CD8-positive, alpha-beta memory T cell (primary cell): ENCODE measurements at regions not wholly inside any gene's neighbourhood (a gene's known extent, or its start where the extent isn't known, plus 50 kb on each side); places are given as distances from the start of the nearest gene placed in this dataset.
A peak's percentile ranks its signal among the peaks of the same experiment; 100 is the strongest.

ENCODE experiments used
- CTCF ChIA-PET: fragments of 350-600 bp; sonication (Branson Sonifier 250); formaldehyde crosslinking; loops from one replicate; lab custom pipeline; 2021; ENCODE audit warnings: antibody characterized with exemption; lab: Charles Lee
- POLR2A ChIA-PET: fragments of 350-600 bp; sonication (Branson Sonifier 250); formaldehyde crosslinking; loops from one replicate; lab custom pipeline; 2021; ENCODE audit warnings: antibody characterized with exemption; lab: Charles Lee
- DNase-seq, 5 donors: peaks; one replicate each; pipeline versions ENCODE4 v3.0.0 to v3.0.0-alpha.2; 2020 to 2022; ENCODE audit warnings: mixed read lengths in 1 of 5
- H3K27ac ChIP-seq: one replicate; pipeline ENCODE4 v1.7.0; 2013; ENCODE audit warnings: low read depth, mild to moderate bottlenecking, low read length, moderate library complexity
- H3K27me3 ChIP-seq: 2 replicates; pipeline ENCODE4 v1.7.0; 2013; ENCODE audit warnings: low read length, mild to moderate bottlenecking; ENCODE audit not compliant: insufficient read depth, poor library complexity, severe bottlenecking
- H3K36me3 ChIP-seq: 2 replicates; pipeline ENCODE4 v1.7.0; 2013; ENCODE audit warnings: mild to moderate bottlenecking, low read length, moderate library complexity; ENCODE audit not compliant: insufficient read depth
- H3K4me1 ChIP-seq: 2 replicates; pipeline ENCODE4 v1.7.0; 2013; ENCODE audit warnings: mild to moderate bottlenecking, low read length, moderate library complexity; ENCODE audit not compliant: insufficient read depth
- H3K4me3 ChIP-seq: 2 replicates; pipeline ENCODE4 v1.7.0; 2013; ENCODE audit warnings: mild to moderate bottlenecking, low read length
- H3K9me3 ChIP-seq: 2 replicates; pipeline ENCODE4 v1.7.0; 2013; ENCODE audit warnings: mild to moderate bottlenecking, low read length
- H3K27ac Mint-ChIP-seq, 8 donors: one replicate each; pipeline ENCODE4 v1.8.0; 2020 to 2021; ENCODE audit warnings: mixed read lengths in 8 of 8, mild to moderate bottlenecking in 6 of 8, inconsistent platforms in 3 of 8, moderate library complexity in 3 of 8
- H3K27me3 Mint-ChIP-seq, 2 donors: one replicate each; pipeline ENCODE4 v1.8.0; 2020 to 2021; ENCODE audit warnings: mixed read lengths in 2 of 2, mild to moderate bottlenecking in 1 of 2, moderate library complexity in 1 of 2
- H3K36me3 Mint-ChIP-seq, 3 donors: one replicate each; pipeline ENCODE4 v1.8.0; 2020 to 2021; ENCODE audit warnings: mixed read lengths in 3 of 3, inconsistent platforms in 1 of 3, mild to moderate bottlenecking in 1 of 3
- H3K4me1 Mint-ChIP-seq, 3 donors: one replicate each; pipeline ENCODE4 v1.8.0; 2020 to 2021; ENCODE audit warnings: mixed read lengths in 3 of 3, inconsistent platforms in 1 of 3, mild to moderate bottlenecking in 1 of 3
- H3K4me3 Mint-ChIP-seq, 7 donors: one replicate each; pipeline ENCODE4 v1.8.0; 2020 to 2021; ENCODE audit warnings: mixed read lengths in 7 of 7, mild to moderate bottlenecking in 6 of 7, moderate library complexity in 4 of 7, inconsistent platforms in 2 of 7
- H3K9me3 Mint-ChIP-seq, 5 donors: one replicate each; pipeline ENCODE4 v1.8.0; 2020 to 2022; ENCODE audit warnings: mixed read lengths in 5 of 5, mild to moderate bottlenecking in 3 of 5, moderate library complexity in 2 of 5, inconsistent platforms in 1 of 5

- CTCF ChIA-PET: no interaction called here
- H3K27ac ChIP-seq: no peak overlapping the region
- H3K27me3 ChIP-seq: no peaks in the 10 kb centered on the region
- Mint-ChIP-seq H3K27ac (no peak overlapping the region), H3K27me3 (peaks cover 12 to 59% of the 10 kb centered on the region in 2 donors), H3K4me3 (no peak overlapping the region), H3K36me3 (no peaks in the 10 kb centered on the region), H3K4me1 (no peaks in the 10 kb centered on the region), H3K9me3 (no peaks in the 10 kb centered on the region)
- DNase-seq: no peak
- no peaks in the 10 kb centered on the region for H3K36me3 ChIP-seq
- POLR2A ChIA-PET: no interaction called here
- no peaks in the 10 kb centered on the region for H3K4me1 ChIP-seq
- no peaks in the 10 kb centered on the region for H3K9me3 ChIP-seq
- H3K4me3 ChIP-seq: no peak overlapping the region
Measured at GRCh38 chr19:29370276-29370675, 155.5 kb upstream of the VSTM2B start.

- CTCF ChIA-PET: no interaction called here
- Histone ChIP-seq H3K36me3 (no peaks in the 10 kb centered on the region), H3K27me3 (no peaks in the 10 kb centered on the region), H3K4me3 (no peak overlapping the region), H3K4me1 (no peaks in the 10 kb centered on the region), H3K27ac (no peak overlapping the region), H3K9me3 (no peaks in the 10 kb centered on the region)
- Mint-ChIP-seq H3K9me3 (no peaks in the 10 kb centered on the region), H3K27ac (no peak overlapping the region), H3K4me3 (no peak overlapping the region), H3K27me3 (peaks cover 12 to 57% of the 10 kb centered on the region in 2 donors), H3K36me3 (no peaks in the 10 kb centered on the region), H3K4me1 (no peaks in the 10 kb centered on the region)
- POLR2A ChIA-PET: no interaction called here
- DNase-seq: no peak
Measured at GRCh38 chr19:29371251-29372090, 154.3 kb upstream of the VSTM2B start.

GRCh38 chr19:29372091-29372415, 153.7 kb upstream of the VSTM2B start:
- H3K4me3 Mint-ChIP-seq: no peak overlapping the region
- Histone ChIP-seq H3K27me3 (no peaks in the 10 kb centered on the region), H3K4me1 (no peaks in the 10 kb centered on the region), H3K27ac (no peak overlapping the region), H3K36me3 (no peaks in the 10 kb centered on the region), H3K9me3 (no peaks in the 10 kb centered on the region), H3K4me3 (no peak overlapping the region)
- no peaks in the 10 kb centered on the region for H3K36me3 Mint-ChIP-seq
- peaks cover 12 to 53% of the 10 kb centered on the region in 2 donors for H3K27me3 Mint-ChIP-seq
- no peak overlapping the region for H3K27ac Mint-ChIP-seq
- POLR2A ChIA-PET: no interaction called here
- no peaks in the 10 kb centered on the region for H3K4me1 Mint-ChIP-seq
- no peaks in the 10 kb centered on the region for H3K9me3 Mint-ChIP-seq
- CTCF ChIA-PET: no interaction called here
- no peak for DNase-seq

DNA sequence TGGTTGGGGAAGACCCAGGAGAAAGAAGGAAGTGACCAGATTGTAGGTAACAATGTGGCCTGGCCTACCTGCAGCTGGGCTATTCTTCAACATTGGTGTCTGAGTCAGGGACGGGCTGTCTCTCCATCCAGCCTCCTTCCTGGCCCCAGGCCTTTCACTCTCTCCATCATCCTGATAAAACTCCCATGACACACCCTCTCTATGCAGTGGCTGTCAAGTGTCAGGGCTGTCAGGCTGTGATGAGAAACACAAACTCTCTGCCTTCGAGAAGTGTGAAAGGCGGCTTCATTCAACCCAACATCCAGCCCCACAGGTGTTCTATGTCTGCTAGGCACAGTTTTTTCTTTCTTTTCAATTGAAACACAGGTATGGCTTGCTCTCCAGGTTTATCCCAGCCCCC, 153.3 kb upstream of the VSTM2B start:
- Mint-ChIP-seq H3K4me3 (no peak overlapping the region), H3K4me1 (no peaks in the 10 kb centered on the region), H3K27ac (no peak overlapping the region), H3K9me3 (no peaks in the 10 kb centered on the region), H3K27me3 (peaks cover 12 to 55% of the 10 kb centered on the region in 2 donors), H3K36me3 (no peaks in the 10 kb centered on the region)
- Histone ChIP-seq H3K27me3 (no peaks in the 10 kb centered on the region), H3K9me3 (no peaks in the 10 kb centered on the region), H3K27ac (no peak overlapping the region), H3K36me3 (no peaks in the 10 kb centered on the region), H3K4me3 (no peak overlapping the region), H3K4me1 (no peaks in the 10 kb centered on the region)
- ChIA-PET CTCF (no interaction called here), POLR2A (no interaction called here)
- no peak for DNase-seq

DNA sequence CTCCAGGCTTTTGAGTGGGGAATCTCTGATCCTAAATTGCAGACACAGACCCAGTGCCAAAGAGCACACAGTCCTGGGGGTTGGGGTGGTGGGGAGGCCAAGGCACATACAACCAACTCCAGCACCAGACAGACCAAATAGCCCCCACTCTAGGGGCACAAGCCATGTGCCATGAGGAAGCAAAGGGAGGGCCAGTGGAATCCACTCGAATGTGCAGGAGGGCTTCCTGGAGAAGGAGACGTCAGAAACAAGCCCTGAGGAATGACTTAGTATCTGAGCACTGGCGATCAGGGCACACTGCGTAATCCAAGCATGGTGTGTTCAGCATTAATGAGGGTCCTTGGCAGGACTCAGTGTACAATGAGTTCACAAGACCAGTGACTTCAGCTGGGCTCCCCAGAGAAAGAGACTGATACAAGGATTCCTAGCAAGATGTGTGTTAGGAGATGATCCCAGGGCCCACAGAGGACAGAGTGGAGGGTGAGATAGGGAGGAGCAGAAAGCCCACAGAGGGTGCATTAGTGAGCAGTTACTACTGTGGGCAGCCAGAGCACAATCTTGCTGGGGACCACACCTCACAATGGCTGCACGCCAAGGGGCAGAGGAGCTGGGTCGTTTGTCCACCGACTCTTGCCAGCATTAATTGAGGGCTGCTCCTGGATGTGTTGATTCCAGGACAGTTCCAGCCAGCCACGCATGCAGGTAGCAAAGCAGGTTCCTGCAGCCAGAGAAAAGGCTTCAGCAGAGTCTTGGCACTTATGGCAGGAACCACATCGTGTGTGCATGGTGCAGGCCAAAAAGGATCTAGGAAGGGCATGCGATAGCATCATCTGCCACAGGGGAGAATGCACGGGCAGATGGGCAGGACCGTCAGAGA, 152.6 kb upstream of the VSTM2B start:
- Histone ChIP-seq H3K27me3 (no peaks in the 10 kb centered on the region), H3K36me3 (no peaks in the 10 kb centered on the region), H3K4me3 (no peak overlapping the region), H3K27ac (no peak overlapping the region), H3K4me1 (no peaks in the 10 kb centered on the region), H3K9me3 (no peaks in the 10 kb centered on the region)
- H3K4me3 Mint-ChIP-seq: no peak overlapping the region
- DNase-seq: no peak
- POLR2A ChIA-PET: no interaction called here
- CTCF ChIA-PET: no interaction called here
- peak overlapping the region in 1 of 8 donors; percentile 59 for H3K27ac Mint-ChIP-seq
- H3K27me3 Mint-ChIP-seq: peaks cover 12 to 52% of the 10 kb centered on the region in 2 donors
- no peaks in the 10 kb centered on the region for H3K9me3 Mint-ChIP-seq
- no peaks in the 10 kb centered on the region for H3K4me1 Mint-ChIP-seq
- no peaks in the 10 kb centered on the region for H3K36me3 Mint-ChIP-seq

GRCh38 chr19:29375429-29376119, 150.2 kb upstream of the VSTM2B start:
- Histone ChIP-seq H3K27ac (no peak overlapping the region), H3K4me1 (no peaks in the 10 kb centered on the region), H3K9me3 (no peaks in the 10 kb centered on the region), H3K36me3 (no peaks in the 10 kb centered on the region), H3K27me3 (no peaks in the 10 kb centered on the region), H3K4me3 (no peak overlapping the region)
- Mint-ChIP-seq H3K27me3 (peaks cover 20 to 54% of the 10 kb centered on the region in 2 donors), H3K4me3 (no peak overlapping the region), H3K9me3 (no peaks in the 10 kb centered on the region), H3K27ac (no peak overlapping the region), H3K36me3 (no peaks in the 10 kb centered on the region), H3K4me1 (no peaks in the 10 kb centered on the region)
- no peak for DNase-seq
- ChIA-PET CTCF (no interaction called here), POLR2A (no interaction called here)

DNA sequence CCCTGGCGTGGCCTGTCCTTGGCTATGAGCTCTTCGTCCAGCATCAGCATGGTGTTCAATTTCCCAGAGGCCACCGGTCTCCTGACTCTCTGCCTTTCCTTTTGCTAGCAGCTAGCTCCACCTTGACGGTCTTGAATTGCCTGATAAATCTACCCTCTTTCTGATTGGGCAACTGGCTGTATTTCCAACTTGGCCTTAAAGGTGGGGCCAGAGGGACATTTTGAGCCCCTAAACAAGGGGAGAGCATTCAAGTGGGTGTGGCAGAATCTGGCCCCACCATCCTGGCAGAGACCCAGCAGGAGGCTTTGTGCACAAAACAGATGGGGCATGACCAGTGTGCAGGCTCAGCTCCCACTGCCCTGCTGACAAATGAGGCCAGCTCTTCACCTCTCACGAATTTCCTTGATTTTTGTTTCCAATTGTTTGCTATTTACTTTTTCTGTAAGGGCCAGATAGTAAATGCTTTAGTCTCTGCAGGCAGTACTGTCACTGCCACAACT, 148.9 kb upstream of the VSTM2B start:
- H3K27ac Mint-ChIP-seq: no peak overlapping the region
- CTCF ChIA-PET: no interaction called here
- no peaks in the 10 kb centered on the region for H3K36me3 Mint-ChIP-seq

DNA sequence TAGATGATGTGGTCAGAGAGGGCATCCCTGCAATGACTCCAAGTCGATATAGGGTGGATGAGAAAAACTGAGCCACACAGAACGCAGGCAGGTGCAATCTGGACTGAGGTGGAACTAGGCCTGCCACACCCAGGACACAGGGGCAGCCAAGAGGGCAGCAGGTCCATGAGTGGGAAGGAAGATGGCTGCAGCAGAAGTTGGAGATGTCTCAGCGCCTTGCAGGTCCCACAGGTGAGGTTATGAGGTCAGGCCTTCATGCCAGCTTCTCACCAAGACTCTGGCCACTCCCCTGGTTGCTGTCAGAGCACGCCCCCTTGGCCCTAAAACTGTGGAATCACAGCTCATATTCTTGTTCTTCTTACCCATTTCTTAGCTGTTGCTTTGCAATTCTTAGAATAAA, 147.7 kb upstream of the VSTM2B start:
- ChIA-PET CTCF (no interaction called here), POLR2A (no interaction called here)
- Histone ChIP-seq H3K27me3 (no peaks in the 10 kb centered on the region), H3K27ac (no peak overlapping the region), H3K36me3 (no peaks in the 10 kb centered on the region), H3K4me1 (no peaks in the 10 kb centered on the region), H3K9me3 (no peaks in the 10 kb centered on the region), H3K4me3 (no peak overlapping the region)
- DNase-seq: no peak
- Mint-ChIP-seq H3K4me1 (no peaks in the 10 kb centered on the region), H3K36me3 (no peaks in the 10 kb centered on the region), H3K4me3 (no peak overlapping the region), H3K27me3 (peaks cover 21 to 54% of the 10 kb centered on the region in 2 donors), H3K9me3 (no peaks in the 10 kb centered on the region), H3K27ac (no peak overlapping the region)

More for the DNA sequence above, 148.9 kb upstream of the VSTM2B start:
- DNase-seq: no peak
- Histone ChIP-seq H3K27ac (no peak overlapping the region), H3K27me3 (no peaks in the 10 kb centered on the region), H3K9me3 (no peaks in the 10 kb centered on the region), H3K36me3 (no peaks in the 10 kb centered on the region), H3K4me1 (no peaks in the 10 kb centered on the region), H3K4me3 (no peak overlapping the region)
- POLR2A ChIA-PET: no interaction called here
- no peaks in the 10 kb centered on the region for H3K9me3 Mint-ChIP-seq
- peaks cover 23 to 60% of the 10 kb centered on the region in 2 donors for H3K27me3 Mint-ChIP-seq
- no peak overlapping the region for H3K4me3 Mint-ChIP-seq
- H3K4me1 Mint-ChIP-seq: no peaks in the 10 kb centered on the region
